Ovary (tissue), 3 donors: ENCODE measurements at regions not wholly inside any gene's neighbourhood (a gene's known extent, or its start where the extent isn't known, plus 50 kb on each side); places are given as distances from the start of the nearest gene placed in this dataset.

Experiments used
- CTCF ChIP-seq, 3 donors: fragments of 450-650 bp in 2 of 3; fragments of 200-600 bp in 1 of 3; IDR thresholded peaks; one replicate each; pipeline versions ENCODE4 v1.5.1 to v1.8.0; 2016 to 2022; ENCODE audit warnings: antibody characterized with exemption in 3 of 3, mild to moderate bottlenecking in 1 of 3
- EP300 ChIP-seq: sonication (generic); formaldehyde crosslinking; IDR thresholded peaks from one replicate; pipeline ENCODE4 v1.6.1; 2017; ENCODE audit warnings: antibody characterized with exemption
- POLR2A ChIP-seq: fragments of 450-650 bp; IDR thresholded peaks from one replicate; pipeline ENCODE4 v1.6.1; 2017; ENCODE audit warnings: antibody characterized with exemption, mild to moderate bottlenecking, moderate library complexity
- donor health status: DM: no; HTN: no; CAD: no.

- TF ChIP-seq CTCF (IDR thresholded peaks at IDR 0.05): no peak
- TF ChIP-seq EP300: no peak
- no peak for TF ChIP-seq POLR2A
Measured at GRCh38 chr2:46816846-46817726, 98.5 kb downstream of the MCFD2 start.
